Keratinocyte (primary cell): ENCODE measurements at regions not wholly inside any gene's neighbourhood (a gene's known extent, or its start where the extent isn't known, plus 50 kb on each side); places are given as distances from the start of the nearest gene placed in this dataset.

Experiments used
- DNase-seq: peaks from one replicate; pipeline ENCODE4 v3.0.0-alpha.2; 2011; ENCODE audit warnings: low read depth, missing footprints, low spot score
- FAIRE-seq: peaks from 2 replicates; lab custom pipeline; 2011; peaks lifted over from hg19 to GRCh38; lab: Jason Lieb, UNC
- H2AFZ ChIP-seq: 2 replicates; pipeline ENCODE4 v1.6.0; 2012; ENCODE audit warnings: low read length, control low read depth, inconsistent platforms; ENCODE audit not compliant: control insufficient read depth
- H3K27ac ChIP-seq: 2 replicates; pipeline ENCODE4 v1.5.1; 2011; ENCODE audit warnings: low read length; ENCODE audit not compliant: control insufficient read depth, insufficient read depth
- H3K27me3 ChIP-seq: 3 replicates; pipeline ENCODE4 v1.6.0; 2011; ENCODE audit warnings: low read length; ENCODE audit not compliant: control insufficient read depth, insufficient read depth; ENCODE audit errors: extremely low read depth
- H3K36me3 ChIP-seq, 2 experiments: 2 replicates in 1 of 2; 3 replicates in 1 of 2; pipeline ENCODE4 v1.5.1; 2011; ENCODE audit warnings: low read length in 2 of 2, mild to moderate bottlenecking in 1 of 2; ENCODE audit not compliant: control insufficient read depth in 2 of 2, insufficient read depth in 2 of 2; ENCODE audit errors: extremely low read depth in 1 of 2
- H3K4me1 ChIP-seq: 3 replicates; pipeline ENCODE4 v1.5.1; 2011; ENCODE audit warnings: low read length; ENCODE audit not compliant: control insufficient read depth, insufficient read depth; ENCODE audit errors: extremely low read depth
- H3K4me2 ChIP-seq: 3 replicates; pipeline ENCODE4 v1.6.0; 2011; ENCODE audit warnings: low read depth, low read length; ENCODE audit not compliant: control insufficient read depth, insufficient read depth; ENCODE audit errors: extremely low read depth
- H3K4me3 ChIP-seq, 3 experiments: fragments of 200-600 bp in 1 of 3; sonication (generic) in 1 of 3; 2 replicates in 2 of 3; 3 replicates in 1 of 3; pipeline ENCODE4 v1.5.1; 2011 to 2016; ENCODE audit warnings: low read length in 3 of 3, mild to moderate bottlenecking in 3 of 3, control low read depth in 2 of 3, inconsistent platforms in 1 of 3, low read depth in 1 of 3, mixed read lengths in 1 of 3, mixed run types in 1 of 3, moderate library complexity in 1 of 3; ENCODE audit not compliant: control insufficient read depth in 2 of 3, insufficient read depth in 2 of 3; ENCODE audit errors: extremely low read depth in 1 of 3
- H3K79me2 ChIP-seq: 2 replicates; pipeline ENCODE4 v1.6.0; 2012; ENCODE audit warnings: low read length; ENCODE audit not compliant: control insufficient read depth, insufficient read depth
- H3K9ac ChIP-seq: 3 replicates; pipeline ENCODE4 v1.6.0; 2011; ENCODE audit warnings: low read length; ENCODE audit not compliant: control insufficient read depth, insufficient read depth; ENCODE audit errors: extremely low read depth
- H3K9me1 ChIP-seq: 3 replicates; pipeline ENCODE4 v1.6.0; 2011; ENCODE audit warnings: low read length; ENCODE audit not compliant: control insufficient read depth, insufficient read depth; ENCODE audit errors: extremely low read depth
- H3K9me3 ChIP-seq: 2 replicates; pipeline ENCODE4 v1.5.1; 2012; ENCODE audit warnings: low read depth, low read length; ENCODE audit not compliant: control insufficient read depth
- H4K20me1 ChIP-seq: 3 replicates; pipeline ENCODE4 v1.6.0; 2011; ENCODE audit warnings: low read length; ENCODE audit not compliant: control insufficient read depth, insufficient read depth; ENCODE audit errors: extremely low read depth
- CTCF ChIP-seq, 3 experiments: IDR thresholded peaks in 1 of 3; conservative IDR thresholded peaks in 1 of 3; optimal IDR thresholded peaks in 1 of 3; 2 replicates in 2 of 3; 3 replicates in 1 of 3; pipeline versions ENCODE3 to v1.5.1; 2011; ENCODE audit warnings: low read length in 3 of 3, mild to moderate bottlenecking in 3 of 3, moderate library complexity in 2 of 3, control low read depth in 1 of 3, inconsistent platforms in 1 of 3; ENCODE audit not compliant: insufficient read depth in 2 of 3; ENCODE audit errors: extremely low read depth in 1 of 3
- EZH2 ChIP-seq: IDR thresholded peaks from one replicate; pipeline ENCODE4 v1.6.1; 2012; ENCODE audit warnings: inconsistent platforms, mild to moderate bottlenecking, low read length, moderate library complexity
- dilution Hi-C: fragments of 300-500 bp; cut with MboI; formaldehyde crosslinking; loops from one replicate; pipeline ENCODE4 v1.7.0; 2020; ENCODE audit warnings: low sequenced_read_pairs; ENCODE audit not compliant: extremely low pct_ligation_motif_present

- H3K27ac ChIP-seq: no peak overlapping the region
- H3K9ac ChIP-seq: no peak overlapping the region
- no peaks in the 10 kb centered on the region for H3K9me3 ChIP-seq
- FAIRE-seq (no peak), DNase-seq (no peak)
- no peak overlapping the region for H2AFZ ChIP-seq
- dilution Hi-C loops: no loop called here
- H3K9me1 ChIP-seq: no peaks in the 10 kb centered on the region
- TF ChIP-seq EZH2 (no peak), CTCF (optimal IDR thresholded peaks at IDR 0.05 in 1 of 3, IDR thresholded peaks at IDR 0.05 in 1 of 3, conservative IDR thresholded peaks at IDR 0.05 in 1 of 3; ENCODE audit: extremely low read depth in 1 of 3, insufficient read depth in 2 of 3, low read length in 3 of 3) (no peak)
- no peaks in the 10 kb centered on the region for H3K4me1 ChIP-seq
- H3K4me3 ChIP-seq: no peak overlapping the region
- H3K36me3 ChIP-seq: no peaks in the 10 kb centered on the region
- no peaks in the 10 kb centered on the region for H3K27me3 ChIP-seq
- no peaks in the 10 kb centered on the region for H4K20me1 ChIP-seq
- H3K4me2 ChIP-seq: no peak overlapping the region
- H3K79me2 ChIP-seq: no peaks in the 10 kb centered on the region
Measured at GRCh38 chr2:145861940-145862339, 1342.0 kb upstream of the ZEB2 start.

- Histone ChIP-seq H4K20me1 (no peaks in the 10 kb centered on the region), H3K36me3 (no peaks in the 10 kb centered on the region), H3K27me3 (no peaks in the 10 kb centered on the region), H3K27ac (no peak overlapping the region), H3K9ac (no peak overlapping the region), H3K4me1 (no peaks in the 10 kb centered on the region), H3K4me3 (no peak overlapping the region), H3K9me3 (no peaks in the 10 kb centered on the region), H3K4me2 (no peak overlapping the region), H2AFZ (no peak overlapping the region), H3K9me1 (no peaks in the 10 kb centered on the region), H3K79me2 (no peaks in the 10 kb centered on the region)
- dilution Hi-C loops: no loop called here
- TF ChIP-seq EZH2 (no peak), CTCF (optimal IDR thresholded peaks at IDR 0.05 in 1 of 3, IDR thresholded peaks at IDR 0.05 in 1 of 3, conservative IDR thresholded peaks at IDR 0.05 in 1 of 3; ENCODE audit: extremely low read depth in 1 of 3, insufficient read depth in 2 of 3, low read length in 3 of 3) (no peak)
- DNase-seq (no peak), FAIRE-seq (no peak)
Measured at GRCh38 chr2:145860083-145860482, 1340.2 kb upstream of the ZEB2 start.
